Kidney epithelial cell (primary cell): ENCODE measurements at regions not wholly inside any gene's neighbourhood (a gene's known extent, or its start where the extent isn't known, plus 50 kb on each side); places are given as distances from the start of the nearest gene placed in this dataset.

Experiments used
- DNase-seq: peaks from one replicate; pipeline ENCODE4 v3.0.0-alpha.2; 2010; ENCODE audit warnings: low read depth
- H3K27me3 ChIP-seq: 2 replicates; pipeline ENCODE4 v1.6.0; 2011; ENCODE audit warnings: low read length; ENCODE audit not compliant: control insufficient read depth, insufficient read depth
- H3K36me3 ChIP-seq: 2 replicates; pipeline ENCODE4 v1.5.1; 2011; ENCODE audit warnings: low read length; ENCODE audit not compliant: control insufficient read depth, insufficient read depth
- H3K4me3 ChIP-seq: 2 replicates; pipeline ENCODE4 v1.5.1; 2011; ENCODE audit warnings: low read depth, mild to moderate bottlenecking, control low read depth, low read length
- TF ChIP-seq, protein P1 (sequence below): IDR thresholded peaks from 2 replicates; pipeline ENCODE4 v1.5.1; 2011; ENCODE audit warnings: mild to moderate bottlenecking, moderate library complexity, low read length, control low read depth, inconsistent platforms; ENCODE audit not compliant: insufficient read depth, poor library complexity, severe bottlenecking

DNA sequence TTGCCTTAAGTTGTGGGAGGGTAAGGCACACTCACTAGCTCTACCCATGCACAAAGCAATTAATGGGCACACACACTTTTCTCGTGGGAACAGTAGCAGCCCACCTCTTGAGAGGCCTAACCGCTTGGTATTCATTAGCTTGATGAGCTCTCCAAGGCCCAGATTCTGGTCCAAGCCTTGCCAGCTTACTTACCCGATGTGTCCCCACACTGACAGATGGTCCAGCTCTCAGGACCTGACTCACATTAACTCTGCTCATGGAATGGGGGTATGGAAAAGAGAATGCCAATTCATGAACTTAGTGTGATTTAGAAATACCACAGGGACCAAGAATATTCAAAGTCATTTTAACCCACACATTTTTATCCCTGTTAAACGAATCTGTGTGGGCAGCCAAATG lies 106.8 kb upstream of the CACHD1 start:
- H3K27me3 ChIP-seq = no peaks in the 10 kb centered on the region
- H3K4me3 ChIP-seq = no peak overlapping the region
- TF ChIP-seq, protein P1, sequence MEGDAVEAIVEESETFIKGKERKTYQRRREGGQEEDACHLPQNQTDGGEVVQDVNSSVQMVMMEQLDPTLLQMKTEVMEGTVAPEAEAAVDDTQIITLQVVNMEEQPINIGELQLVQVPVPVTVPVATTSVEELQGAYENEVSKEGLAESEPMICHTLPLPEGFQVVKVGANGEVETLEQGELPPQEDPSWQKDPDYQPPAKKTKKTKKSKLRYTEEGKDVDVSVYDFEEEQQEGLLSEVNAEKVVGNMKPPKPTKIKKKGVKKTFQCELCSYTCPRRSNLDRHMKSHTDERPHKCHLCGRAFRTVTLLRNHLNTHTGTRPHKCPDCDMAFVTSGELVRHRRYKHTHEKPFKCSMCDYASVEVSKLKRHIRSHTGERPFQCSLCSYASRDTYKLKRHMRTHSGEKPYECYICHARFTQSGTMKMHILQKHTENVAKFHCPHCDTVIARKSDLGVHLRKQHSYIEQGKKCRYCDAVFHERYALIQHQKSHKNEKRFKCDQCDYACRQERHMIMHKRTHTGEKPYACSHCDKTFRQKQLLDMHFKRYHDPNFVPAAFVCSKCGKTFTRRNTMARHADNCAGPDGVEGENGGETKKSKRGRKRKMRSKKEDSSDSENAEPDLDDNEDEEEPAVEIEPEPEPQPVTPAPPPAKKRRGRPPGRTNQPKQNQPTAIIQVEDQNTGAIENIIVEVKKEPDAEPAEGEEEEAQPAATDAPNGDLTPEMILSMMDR = no peak
- DNase-seq = no peak
- H3K36me3 ChIP-seq = no peaks in the 10 kb centered on the region

DNA sequence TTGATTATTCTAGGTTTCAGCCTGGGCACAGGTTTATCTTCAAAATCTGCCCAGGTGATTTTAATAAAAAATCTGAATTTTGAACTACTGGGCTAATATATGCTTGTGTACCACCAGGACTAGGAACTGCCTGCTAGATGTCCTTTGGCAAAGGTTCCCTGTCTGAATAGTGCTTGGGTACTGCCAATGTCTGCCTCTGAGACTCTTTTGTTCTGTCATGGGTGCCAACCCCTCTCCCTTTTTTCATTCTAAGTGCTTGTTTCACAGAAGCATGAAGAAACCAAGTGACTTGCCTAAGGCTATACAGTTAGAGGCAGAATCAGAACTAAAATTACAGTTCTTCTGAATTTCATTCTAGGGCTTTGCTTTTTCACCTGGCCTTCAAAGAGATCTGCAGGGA lies 106.3 kb upstream of the CACHD1 start:
- TF ChIP-seq, protein P1 = no peak
- H3K27me3 ChIP-seq = no peaks in the 10 kb centered on the region
- no peaks in the 10 kb centered on the region for H3K36me3 ChIP-seq
- DNase-seq = no peak
- no peak overlapping the region for H3K4me3 ChIP-seq

DNA sequence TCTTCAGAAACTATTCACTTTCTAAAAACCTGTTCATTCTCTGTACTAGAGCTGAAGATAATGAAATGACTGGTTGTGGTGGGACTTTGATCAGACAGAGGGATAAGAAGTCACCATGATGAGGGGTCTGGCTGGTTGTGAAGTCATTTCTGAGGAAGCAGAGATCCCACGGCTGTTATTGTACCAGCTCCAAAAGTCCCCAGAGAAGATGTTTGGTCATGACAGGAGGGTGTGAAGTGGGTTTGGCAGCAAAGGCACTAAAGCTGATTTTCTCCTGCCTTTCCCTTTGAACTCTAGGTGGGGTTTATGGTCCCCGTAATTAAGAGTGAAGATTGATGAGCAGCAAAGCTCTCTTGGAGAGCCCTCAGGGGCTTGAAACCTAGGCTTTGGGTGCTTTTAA lies 103.1 kb upstream of the CACHD1 start:
- H3K36me3 ChIP-seq = no peaks in the 10 kb centered on the region
- no peak for DNase-seq
- no peak overlapping the region for H3K4me3 ChIP-seq
- no peaks in the 10 kb centered on the region for H3K27me3 ChIP-seq
- TF ChIP-seq, protein P1 = no peak

DNA sequence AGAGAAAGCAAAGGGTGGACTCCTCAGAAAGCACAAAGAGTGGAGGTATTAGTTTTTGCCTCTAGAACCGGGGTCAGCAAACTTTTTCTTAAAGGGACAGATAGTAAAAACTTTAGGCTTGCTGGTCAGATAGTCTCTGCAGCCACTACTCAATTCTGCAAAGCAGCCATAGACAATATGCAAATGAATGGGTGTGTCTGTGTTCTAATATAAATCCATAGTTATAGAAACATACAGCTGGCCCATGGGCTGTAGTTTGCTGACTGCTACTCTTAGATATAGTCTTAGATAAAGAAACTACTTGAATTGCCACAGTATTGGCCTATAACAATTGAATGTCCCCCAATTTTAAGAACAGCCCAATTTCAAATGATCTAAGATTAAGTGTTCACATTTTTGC lies 101.6 kb upstream of the CACHD1 start:
- Histone ChIP-seq H3K4me3 (no peak overlapping the region), H3K36me3 (no peaks in the 10 kb centered on the region), H3K27me3 (no peaks in the 10 kb centered on the region)
- no peak for DNase-seq
- TF ChIP-seq, protein P1 = no peak

DNA sequence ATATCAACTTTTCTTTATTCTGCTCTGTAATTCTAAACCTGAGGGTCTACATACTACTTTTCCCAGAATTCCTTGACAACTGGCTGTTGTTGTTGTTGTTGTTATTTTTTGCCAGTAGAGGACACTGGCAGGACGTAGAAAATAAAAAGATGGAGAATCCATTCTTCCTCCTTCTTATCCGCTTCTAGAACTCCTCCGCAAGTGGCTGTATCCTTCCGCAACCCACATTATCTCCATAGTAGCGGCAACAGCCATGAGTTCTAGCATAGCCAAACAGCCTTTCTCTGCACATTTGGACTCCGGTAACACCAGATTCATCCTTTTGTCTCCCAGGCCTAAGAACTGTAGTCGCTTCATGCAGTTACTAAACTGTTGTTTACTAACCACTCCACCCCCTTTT lies 91.1 kb upstream of the CACHD1 start:
- TF ChIP-seq, protein P1 = no peak
- no peak for DNase-seq
- Histone ChIP-seq H3K36me3 (no peaks in the 10 kb centered on the region), H3K4me3 (no peak overlapping the region), H3K27me3 (no peaks in the 10 kb centered on the region)

DNA sequence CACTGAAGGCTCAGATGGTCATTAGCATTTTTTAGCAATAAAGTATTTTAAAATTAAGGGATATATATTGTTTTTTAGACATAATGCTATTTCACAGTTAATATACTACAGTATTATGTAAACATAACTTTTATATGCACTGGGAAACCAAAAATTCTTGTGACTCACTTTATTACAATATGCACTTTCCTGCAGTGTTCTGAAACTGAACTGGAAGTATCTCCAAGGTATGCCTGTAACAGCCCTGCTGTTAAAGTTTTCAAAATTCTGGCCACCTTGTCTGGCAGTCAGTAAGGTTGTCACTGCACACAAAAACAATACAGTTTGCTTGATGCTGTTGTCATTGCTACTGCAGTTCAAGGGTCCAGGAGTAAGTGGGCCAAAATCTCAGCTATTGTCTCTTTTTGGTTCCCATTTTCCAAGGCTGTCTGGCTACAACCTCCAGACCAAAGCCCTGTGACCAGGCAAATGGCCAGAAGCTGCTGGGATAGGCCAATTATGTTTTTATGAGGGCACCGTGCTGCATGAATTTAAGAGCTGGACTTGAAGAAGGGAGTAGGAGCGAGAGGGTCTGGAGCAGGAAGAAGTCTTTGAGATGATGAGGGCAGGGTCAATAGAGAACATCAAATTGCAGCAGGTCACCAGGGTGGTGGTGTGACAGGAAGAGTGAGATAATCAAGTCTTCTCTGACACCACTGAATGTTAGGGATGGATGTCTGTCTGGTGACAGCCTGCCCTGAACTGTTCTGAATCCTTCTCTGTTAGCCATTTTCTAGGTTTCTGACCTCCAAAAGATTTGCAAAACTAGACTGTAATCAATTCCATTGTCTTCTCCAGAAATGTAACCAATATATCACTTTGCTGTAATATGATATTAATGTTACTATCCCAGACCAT lies 82.3 kb upstream of the CACHD1 start:
- TF ChIP-seq, protein P1 = no peak
- Histone ChIP-seq H3K27me3 (no peaks in the 10 kb centered on the region), H3K36me3 (no peaks in the 10 kb centered on the region), H3K4me3 (no peak overlapping the region)
- DNase-seq = no peak
